Osteocyte (in vitro differentiated cells): ENCODE measurements at regions not wholly inside any gene's neighbourhood (a gene's known extent, or its start where the extent isn't known, plus 50 kb on each side); places are given as distances from the start of the nearest gene placed in this dataset.
"Not testable (repeated sequence)": the region's sequence is repeated elsewhere in the genome, so short reads cannot be mapped to it uniquely, and the experiment has no call there.

Experiments used
- DNase-seq: peaks from one replicate; pipeline ENCODE4 v3.0.0; 2021; ENCODE audit warnings: mixed read lengths; ENCODE audit not compliant: unreplicated experiment; ENCODE audit errors: extremely low spot score
- H3K27ac Mint-ChIP-seq: one replicate; pipeline ENCODE4 v1.8.0; 2021; ENCODE audit warnings: mild to moderate bottlenecking, mixed read lengths; ENCODE audit not compliant: unreplicated experiment
- H3K27me3 Mint-ChIP-seq: one replicate; pipeline ENCODE4 v1.8.0; 2021; ENCODE audit warnings: mixed read lengths; ENCODE audit not compliant: unreplicated experiment
- H3K36me3 Mint-ChIP-seq: one replicate; pipeline ENCODE4 v1.8.0; 2021; ENCODE audit warnings: mixed read lengths; ENCODE audit not compliant: unreplicated experiment
- H3K4me1 Mint-ChIP-seq: one replicate; pipeline ENCODE4 v1.8.0; 2021; ENCODE audit warnings: mixed read lengths; ENCODE audit not compliant: unreplicated experiment
- H3K4me3 Mint-ChIP-seq: one replicate; pipeline ENCODE4 v1.8.0; 2021; ENCODE audit warnings: mild to moderate bottlenecking, moderate library complexity, mixed read lengths; ENCODE audit not compliant: unreplicated experiment
- H3K9me3 Mint-ChIP-seq: one replicate; pipeline ENCODE4 v1.8.0; 2021; ENCODE audit warnings: mixed read lengths; ENCODE audit not compliant: unreplicated experiment
- TF ChIP-seq, protein P1 (sequence below): fragments of 200-600 bp; sonication (generic); IDR thresholded peaks from 2 replicates; pipeline ENCODE4 v1.5.0; 2021; ENCODE audit warnings: antibody characterized with exemption, mild to moderate bottlenecking, moderate library complexity

GRCh38 chr3:113377158-113377557 lies 64.1 kb downstream of the CFAP44 start:
- Mint-ChIP-seq H3K27ac (no peak overlapping the region), H3K27me3 (no peaks in the 10 kb centered on the region), H3K4me3 (no peak overlapping the region), H3K4me1 (no peaks in the 10 kb centered on the region), H3K9me3 (no peaks in the 10 kb centered on the region), H3K36me3 (peaks cover 10% of the 10 kb centered on the region)
- DNase-seq: no peak
- TF ChIP-seq, protein P1, sequence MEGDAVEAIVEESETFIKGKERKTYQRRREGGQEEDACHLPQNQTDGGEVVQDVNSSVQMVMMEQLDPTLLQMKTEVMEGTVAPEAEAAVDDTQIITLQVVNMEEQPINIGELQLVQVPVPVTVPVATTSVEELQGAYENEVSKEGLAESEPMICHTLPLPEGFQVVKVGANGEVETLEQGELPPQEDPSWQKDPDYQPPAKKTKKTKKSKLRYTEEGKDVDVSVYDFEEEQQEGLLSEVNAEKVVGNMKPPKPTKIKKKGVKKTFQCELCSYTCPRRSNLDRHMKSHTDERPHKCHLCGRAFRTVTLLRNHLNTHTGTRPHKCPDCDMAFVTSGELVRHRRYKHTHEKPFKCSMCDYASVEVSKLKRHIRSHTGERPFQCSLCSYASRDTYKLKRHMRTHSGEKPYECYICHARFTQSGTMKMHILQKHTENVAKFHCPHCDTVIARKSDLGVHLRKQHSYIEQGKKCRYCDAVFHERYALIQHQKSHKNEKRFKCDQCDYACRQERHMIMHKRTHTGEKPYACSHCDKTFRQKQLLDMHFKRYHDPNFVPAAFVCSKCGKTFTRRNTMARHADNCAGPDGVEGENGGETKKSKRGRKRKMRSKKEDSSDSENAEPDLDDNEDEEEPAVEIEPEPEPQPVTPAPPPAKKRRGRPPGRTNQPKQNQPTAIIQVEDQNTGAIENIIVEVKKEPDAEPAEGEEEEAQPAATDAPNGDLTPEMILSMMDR: no peak

- H3K4me1 Mint-ChIP-seq: no peaks in the 10 kb centered on the region
- H3K4me3 Mint-ChIP-seq: no peak overlapping the region
- DNase-seq: no peak
- peaks cover 6% of the 10 kb centered on the region for H3K36me3 Mint-ChIP-seq
- no peaks in the 10 kb centered on the region for H3K9me3 Mint-ChIP-seq
- H3K27me3 Mint-ChIP-seq: no peaks in the 10 kb centered on the region
- TF ChIP-seq, protein P1: no peak
- no peak overlapping the region for H3K27ac Mint-ChIP-seq
These were observed 67.2 kb downstream of the CFAP44 start for GRCh38 chr3:113374078-113374477.

- H3K27me3 Mint-ChIP-seq: not testable (repeated sequence)
- peaks cover 16% of the 10 kb centered on the region for H3K36me3 Mint-ChIP-seq
These were observed 74.5 kb downstream of the CFAP44 start for GRCh38 chr3:113366800-113367199.

GRCh38 chr3:113355340-113355739 lies 86.0 kb downstream of the CFAP44 start:
- H3K36me3 Mint-ChIP-seq, H3K27ac Mint-ChIP-seq, H3K4me3 Mint-ChIP-seq, H3K4me1 Mint-ChIP-seq, H3K9me3 Mint-ChIP-seq, H3K27me3 Mint-ChIP-seq, DNase-seq: not testable (repeated sequence)

More at GRCh38 chr3:113366800-113367199, 74.5 kb downstream of the CFAP44 start:
- H3K4me1 Mint-ChIP-seq, H3K9me3 Mint-ChIP-seq, DNase-seq, H3K27ac Mint-ChIP-seq, H3K4me3 Mint-ChIP-seq: not testable (repeated sequence)

DNA sequence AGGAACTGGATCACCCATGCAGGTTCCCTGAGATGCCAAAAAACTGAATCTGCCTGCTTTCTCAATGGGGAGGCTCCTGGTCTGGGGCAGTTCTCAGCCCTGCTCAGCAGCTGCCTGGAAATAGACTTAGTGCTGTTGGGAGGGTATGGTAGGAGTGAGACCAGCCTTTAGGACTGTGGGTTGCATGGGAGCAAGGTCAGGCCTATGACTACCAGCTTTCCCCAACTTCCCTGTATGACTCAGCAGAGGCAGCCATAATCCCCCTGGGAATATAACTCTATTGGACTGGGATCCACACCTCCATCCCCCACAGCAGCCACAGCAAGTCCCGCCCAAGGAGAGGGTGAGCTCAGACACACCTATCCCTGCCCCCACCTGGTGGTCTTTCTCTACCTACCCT lies 87.0 kb downstream of the CFAP44 start:
- no peaks in the 10 kb centered on the region for H3K4me1 Mint-ChIP-seq
- no peak for DNase-seq
- H3K36me3 Mint-ChIP-seq: peaks cover 4% of the 10 kb centered on the region
- no peaks in the 10 kb centered on the region for H3K9me3 Mint-ChIP-seq
- no peak overlapping the region for H3K4me3 Mint-ChIP-seq
- TF ChIP-seq, protein P1: no peak
- H3K27me3 Mint-ChIP-seq: no peaks in the 10 kb centered on the region
- no peak overlapping the region for H3K27ac Mint-ChIP-seq

DNA sequence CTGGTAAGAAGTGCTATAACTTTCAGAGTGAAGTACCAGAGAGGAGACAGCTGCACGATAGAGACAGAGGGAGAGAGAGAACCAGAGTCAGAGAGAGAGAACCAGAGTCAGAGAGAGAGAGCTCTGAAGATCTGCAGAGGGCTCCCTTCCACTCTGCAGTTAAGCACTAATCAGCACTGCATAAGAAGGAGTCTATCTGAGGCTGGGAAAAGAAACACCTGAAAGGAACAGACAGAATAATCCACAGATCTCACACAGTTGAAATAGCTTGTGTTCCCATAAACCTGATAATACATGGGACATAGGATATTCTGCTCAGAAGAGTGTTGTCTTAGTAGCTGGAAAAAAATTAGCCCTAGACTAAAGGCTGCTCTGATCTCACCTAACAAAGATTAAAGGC lies 87.6 kb downstream of the CFAP44 start:
- TF ChIP-seq, protein P1: no peak

More for the DNA sequence above, 87.6 kb downstream of the CFAP44 start:
- Mint-ChIP-seq H3K4me1 (no peaks in the 10 kb centered on the region), H3K4me3 (no peak overlapping the region), H3K9me3 (no peaks in the 10 kb centered on the region), H3K27ac (no peak overlapping the region), H3K27me3 (no peaks in the 10 kb centered on the region), H3K36me3 (peaks cover 4% of the 10 kb centered on the region)
- DNase-seq: no peak
